GM19240 (cell line): ENCODE measurements at regions not wholly inside any gene's neighbourhood (a gene's known extent, or its start where the extent isn't known, plus 50 kb on each side); places are given as distances from the start of the nearest gene placed in this dataset.

ENCODE experiments used
- DNase-seq: peaks from one replicate; pipeline ENCODE4 v3.0.0; 2011; ENCODE audit warnings: low spot score; ENCODE audit not compliant: insufficient read length

GRCh38 chr10:117670116-117670904 lies 127.8 kb downstream of the EMX2 start:
- no peak for DNase-seq

DNA sequence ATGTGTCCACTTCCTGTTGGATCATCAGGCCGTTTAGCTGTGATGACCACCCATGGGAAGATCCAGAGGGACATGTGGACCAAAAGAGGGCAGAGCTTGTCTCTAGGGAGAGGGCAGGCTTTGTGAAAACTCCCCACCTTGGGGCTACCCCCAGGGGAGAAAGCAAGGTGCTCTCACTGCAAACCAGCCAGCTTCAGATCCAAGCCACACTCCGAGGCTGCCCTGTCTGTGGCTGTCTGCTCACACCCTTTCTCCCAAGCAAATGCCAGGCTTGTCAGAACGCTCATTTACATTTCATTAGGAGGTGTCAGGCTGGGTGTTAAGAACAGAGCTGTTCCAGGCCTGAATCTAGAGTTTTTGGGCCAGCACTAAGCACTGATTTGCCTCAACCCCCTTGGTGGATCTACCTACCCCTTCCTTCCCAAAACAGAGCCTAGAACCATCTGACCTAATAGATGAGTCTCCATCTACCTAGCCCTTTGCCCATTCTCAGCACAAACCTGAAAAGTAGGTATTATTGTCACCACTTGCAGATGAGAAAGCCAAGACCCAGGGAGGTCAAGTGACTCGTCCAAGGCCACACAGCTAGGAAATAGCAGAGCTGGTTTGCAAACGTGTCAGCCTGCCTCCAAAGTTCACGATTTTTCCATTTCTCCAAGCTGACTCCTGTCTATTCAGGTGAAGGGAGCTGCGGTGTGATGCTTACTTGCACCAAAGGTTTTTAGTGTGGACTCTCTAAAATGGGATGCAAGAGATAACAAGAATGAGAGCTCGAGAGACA lies 130.9 kb downstream of the EMX2 start:
- no peak for DNase-seq

DNA sequence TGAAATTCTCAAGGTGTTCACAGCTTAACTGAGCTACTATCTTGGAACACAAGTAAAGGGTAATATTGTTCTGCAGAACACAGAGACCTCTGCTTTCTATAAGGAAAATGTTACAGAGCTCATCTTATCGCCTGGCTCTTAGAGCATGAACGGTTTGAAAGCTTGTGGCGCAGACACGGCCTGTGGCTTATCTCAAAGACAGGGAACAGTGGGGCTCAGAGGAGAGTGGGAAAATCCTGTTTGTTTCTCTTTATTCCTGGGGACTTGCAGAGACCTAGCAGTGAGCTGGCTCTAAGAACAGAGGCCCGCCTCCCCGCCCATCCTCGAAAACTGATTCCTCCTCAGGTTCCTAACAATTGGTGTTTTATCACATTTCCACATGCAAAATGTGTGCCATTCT lies 131.7 kb downstream of the EMX2 start:
- DNase-seq = no peak

- DNase-seq = no peak
These were observed 132.1 kb downstream of the EMX2 start for GRCh38 chr10:117674646-117675045.

DNA sequence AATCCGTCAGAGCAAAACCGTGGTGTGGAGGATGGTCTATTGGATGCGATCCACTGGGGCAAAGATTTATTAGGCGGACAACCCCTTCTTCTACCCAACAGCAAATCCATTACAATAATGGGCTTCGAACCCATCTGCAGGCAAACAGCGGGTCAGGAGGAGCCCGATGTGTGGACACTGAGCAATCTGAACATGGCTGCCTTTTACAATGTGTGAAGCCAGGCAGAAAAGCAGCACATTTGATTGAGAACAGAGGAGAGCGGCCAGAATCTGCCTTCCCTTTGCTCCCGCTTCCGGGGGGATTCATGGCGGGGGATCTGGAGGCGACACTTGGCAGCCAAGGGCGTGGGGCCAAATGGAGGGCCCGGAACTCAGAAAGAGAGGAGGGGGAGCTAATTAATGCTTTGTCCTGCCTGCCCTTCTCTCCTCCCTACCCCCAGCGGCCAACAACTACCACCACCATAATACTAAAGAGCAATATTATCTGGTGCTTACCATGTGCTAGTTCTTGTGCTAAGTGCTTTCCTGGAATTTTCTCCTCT lies 133.0 kb downstream of the EMX2 start:
- DNase-seq = no peak

DNA sequence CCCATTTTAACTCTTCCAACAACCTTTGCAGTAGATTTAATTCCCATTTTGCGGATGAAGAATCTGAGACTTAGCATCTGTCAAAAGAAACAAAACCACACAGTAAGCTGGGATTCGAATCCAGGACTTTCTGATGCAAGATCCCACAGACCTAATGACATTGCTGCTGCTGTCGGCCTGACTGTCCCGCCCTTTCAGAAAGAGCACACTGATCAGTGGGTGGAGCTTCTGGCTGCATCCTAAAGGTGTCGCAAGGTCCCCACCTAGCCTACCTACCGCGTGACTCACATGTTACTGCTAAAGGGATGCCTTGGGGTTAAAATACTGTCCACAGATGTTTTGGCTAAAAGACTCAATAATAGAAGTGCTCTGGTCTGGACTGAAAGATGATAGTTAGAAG lies 134.7 kb downstream of the EMX2 start:
- no peak for DNase-seq

DNA sequence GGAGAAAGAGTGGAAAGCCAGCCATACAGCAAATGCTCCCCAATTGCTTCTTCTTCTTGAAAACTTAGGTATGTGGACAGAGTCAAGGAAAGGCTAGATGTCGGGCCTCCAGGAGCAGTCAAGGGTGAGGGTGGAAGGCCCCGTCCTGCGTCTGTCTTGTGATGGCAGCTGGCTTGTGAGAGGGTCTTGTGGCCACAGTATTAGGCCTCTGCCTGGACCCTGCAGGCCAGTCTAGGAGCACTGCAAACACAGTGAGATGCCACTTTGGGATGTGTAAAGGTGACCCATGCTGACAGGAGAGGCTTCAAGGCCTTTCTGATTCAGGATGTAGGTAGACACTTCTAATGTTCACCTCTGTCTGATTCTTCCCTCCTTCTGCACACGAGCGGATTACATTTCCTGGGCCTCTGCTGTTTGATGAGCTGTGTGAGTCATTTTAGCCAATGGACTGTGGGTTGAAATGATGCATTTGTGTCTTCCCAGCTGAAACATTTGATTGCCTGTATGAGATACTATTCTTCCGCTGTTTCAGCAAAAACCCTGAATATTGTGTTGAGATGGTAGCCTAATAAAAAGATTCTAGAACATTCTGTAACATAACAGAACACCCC lies 135.4 kb downstream of the EMX2 start:
- no peak for DNase-seq

- DNase-seq = no peak
These were observed 138.1 kb downstream of the EMX2 start for GRCh38 chr10:117680601-117681000.

GRCh38 chr10:117681104-117681503 lies 138.6 kb downstream of the EMX2 start:
- no peak for DNase-seq

GRCh38 chr10:117684046-117684610 lies 141.6 kb downstream of the EMX2 start:
- no peak for DNase-seq

- DNase-seq = no peak
These were observed 142.2 kb downstream of the EMX2 start for GRCh38 chr10:117684672-117685211.

DNA sequence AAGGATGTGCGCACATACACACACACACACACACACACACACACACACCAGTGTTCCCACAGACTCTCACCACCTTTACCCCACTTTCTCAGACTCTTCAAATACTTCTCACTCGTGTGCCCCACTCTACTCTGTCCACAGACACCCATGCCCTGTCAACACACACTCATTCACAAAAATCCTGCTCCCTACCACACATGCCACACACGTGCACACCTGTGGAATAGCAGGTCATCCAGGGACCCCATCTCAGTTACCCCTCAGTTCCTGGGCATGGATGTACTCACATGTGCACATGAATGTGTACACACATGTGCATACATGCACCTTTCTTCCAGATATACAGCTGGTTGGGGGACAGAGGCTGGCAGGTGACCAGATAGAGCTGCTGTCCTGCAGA lies 142.9 kb downstream of the EMX2 start:
- DNase-seq = no peak

GRCh38 chr10:117686606-117687005 lies 144.1 kb downstream of the EMX2 start:
- no peak for DNase-seq

DNA sequence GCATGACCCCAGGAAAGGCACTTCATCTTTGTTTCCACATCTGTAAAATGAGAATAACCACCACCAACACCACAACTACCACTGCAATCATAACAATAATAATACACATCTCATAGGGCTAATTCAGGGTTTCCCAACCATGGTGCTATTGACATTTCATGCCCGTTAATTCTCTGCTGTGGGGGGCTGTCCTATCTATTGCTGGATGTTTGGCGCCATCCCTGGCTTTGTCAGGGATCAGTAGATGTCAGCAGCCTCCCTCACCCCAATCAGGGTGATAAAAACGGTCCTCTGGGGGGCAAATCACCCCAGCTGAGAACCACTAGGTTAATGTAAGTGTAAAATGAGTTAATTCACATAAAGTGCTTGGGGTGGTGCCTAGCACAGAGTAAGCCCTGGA lies 145.8 kb downstream of the EMX2 start:
- DNase-seq = no peak

DNA sequence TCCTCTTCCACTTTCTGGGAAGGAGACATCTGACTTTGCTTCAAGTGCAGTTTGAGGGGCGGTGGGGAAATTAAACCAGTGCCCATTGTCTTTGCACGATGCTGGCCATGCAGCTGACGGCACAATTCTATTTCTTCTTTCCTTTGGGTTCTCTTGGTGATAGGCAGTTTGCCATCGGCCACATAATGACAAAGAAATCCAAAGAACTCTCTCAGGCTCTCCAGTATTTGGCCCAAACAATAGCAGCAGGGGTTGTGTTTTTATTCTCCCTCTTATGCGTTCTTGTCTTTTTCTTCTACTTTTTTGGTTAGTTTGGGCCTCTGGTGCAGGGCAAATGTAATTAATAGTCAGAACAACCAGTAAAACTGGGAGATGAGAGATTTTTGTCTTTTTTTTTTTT lies 147.0 kb downstream of the EMX2 start:
- DNase-seq = no peak

- DNase-seq = no peak
These were observed 147.8 kb downstream of the EMX2 start for GRCh38 chr10:117690359-117690758.

GRCh38 chr10:117694190-117694589 lies 151.6 kb downstream of the EMX2 start:
- DNase-seq = no peak

- DNase-seq = no peak
These were observed 154.9 kb downstream of the EMX2 start for GRCh38 chr10:117697402-117697801.

DNA sequence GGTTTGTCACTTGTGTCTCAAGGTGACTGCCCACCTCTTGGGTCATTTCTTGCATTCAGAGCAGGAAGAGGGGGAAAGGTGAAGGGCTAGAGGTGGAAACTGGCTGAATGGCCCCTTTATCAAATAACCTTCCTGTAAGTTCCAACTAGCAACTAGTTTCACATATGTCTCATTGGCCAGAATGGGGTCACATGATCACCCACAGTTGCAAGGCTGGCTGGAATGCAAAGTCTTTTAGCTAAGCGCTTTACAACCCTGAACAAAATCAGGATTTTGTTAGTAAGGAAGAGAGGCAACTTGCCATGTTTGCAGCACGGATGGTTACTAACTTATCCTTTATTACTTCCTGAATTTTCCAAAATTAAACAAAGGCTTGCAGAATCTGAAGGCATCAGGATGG lies 156.3 kb downstream of the EMX2 start:
- no peak for DNase-seq

GRCh38 chr10:117699436-117700075 lies 157.0 kb downstream of the EMX2 start:
- no peak for DNase-seq

DNA sequence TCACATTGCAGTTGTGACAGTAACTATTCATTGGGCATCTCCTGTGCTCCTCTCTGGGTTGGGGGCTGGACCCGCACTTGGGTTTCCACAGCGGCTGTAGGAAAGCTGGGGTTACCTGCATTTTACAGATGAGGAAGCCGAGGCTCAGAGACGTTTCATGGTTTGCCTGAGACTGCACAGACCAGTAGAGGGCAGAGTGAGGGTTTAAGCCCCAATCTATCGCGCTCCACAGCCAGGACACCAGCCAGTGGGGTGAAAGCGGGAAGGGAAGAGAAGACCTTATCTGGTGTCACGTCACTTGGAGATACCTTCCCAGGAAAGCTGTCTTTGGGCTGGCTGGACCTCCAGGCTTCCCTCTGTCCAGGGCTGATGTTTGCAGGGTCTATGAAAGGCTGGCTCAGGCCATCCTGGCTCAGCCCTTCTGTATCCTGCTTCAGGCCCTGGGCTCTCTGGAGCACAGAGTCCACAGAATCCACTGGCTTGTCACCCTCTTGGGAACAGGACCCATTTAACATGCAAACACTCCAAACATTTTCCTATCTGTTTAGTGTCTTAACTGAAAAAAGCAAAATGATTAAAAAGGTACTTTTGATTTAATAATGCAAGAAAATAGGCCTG lies 167.7 kb downstream of the EMX2 start:
- no peak for DNase-seq
